ENCODE measurements at regions not wholly inside any gene's neighbourhood (a gene's known extent, or its start where the extent isn't known, plus 50 kb on each side); places are given as distances from the start of the nearest gene placed in this dataset.

DNA sequence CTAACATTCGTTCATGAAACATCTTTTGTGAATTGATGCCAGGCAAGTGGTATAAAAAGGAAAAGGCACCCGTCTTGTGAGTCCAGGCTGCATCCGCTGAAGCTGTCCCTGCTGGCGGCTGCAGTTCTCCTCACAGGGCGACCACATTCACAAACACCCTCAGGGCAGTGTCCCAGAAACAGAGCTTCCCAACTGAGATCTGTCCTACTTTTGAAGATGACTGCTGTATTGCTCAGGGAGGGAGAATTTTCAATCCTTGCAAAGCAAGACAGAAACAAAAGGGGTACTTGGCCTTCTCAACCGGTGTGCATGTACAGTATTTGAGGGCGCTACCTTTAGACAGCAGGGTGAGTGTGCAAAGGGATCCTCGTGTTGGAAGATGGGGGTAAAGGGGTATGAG, 316.1 kb downstream of the GADD45G start:
- DNase-seq = no peak

DNA sequence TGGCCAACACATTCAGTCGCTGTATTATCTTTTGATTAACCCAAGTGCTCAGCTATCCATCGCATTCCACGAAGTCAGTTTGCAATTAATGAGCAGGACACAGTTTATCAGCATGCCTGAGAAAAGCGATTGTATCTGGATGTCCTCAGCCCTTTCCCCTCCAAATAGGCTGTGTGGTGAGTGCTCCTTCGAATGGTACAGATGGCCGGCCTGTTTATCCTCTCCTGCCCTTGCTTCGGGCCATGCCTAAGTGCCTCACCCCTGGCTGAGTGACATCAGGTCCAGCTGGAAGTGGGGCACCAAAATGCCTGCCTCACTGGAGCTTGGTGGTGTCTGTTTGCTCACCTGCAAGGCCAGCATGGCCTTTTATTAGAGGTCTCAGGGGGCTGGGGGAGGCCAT, 317.3 kb downstream of the GADD45G start:
- DNase-seq = peak; percentile 80

DNA sequence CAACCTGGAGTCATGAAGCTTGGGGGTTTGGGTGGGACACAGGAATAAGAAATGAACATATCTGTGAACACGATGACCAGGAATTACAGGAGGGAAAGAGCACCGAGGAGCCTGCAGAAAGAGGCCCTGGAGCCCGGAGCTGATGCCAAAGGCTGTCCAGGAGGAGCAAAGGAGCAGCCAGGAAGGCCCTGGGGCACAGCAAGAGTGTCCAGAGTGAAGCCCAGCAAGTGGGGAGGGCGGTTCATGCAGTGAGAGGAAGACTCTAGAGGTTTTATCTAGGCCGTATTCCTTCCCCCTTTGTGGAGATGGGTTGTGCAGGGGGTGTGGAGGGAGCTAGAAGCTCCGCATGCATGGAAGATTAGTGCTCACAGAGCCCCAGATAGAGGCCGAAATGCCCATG, 318.4 kb downstream of the GADD45G start:
- DNase-seq = no peak

DNA sequence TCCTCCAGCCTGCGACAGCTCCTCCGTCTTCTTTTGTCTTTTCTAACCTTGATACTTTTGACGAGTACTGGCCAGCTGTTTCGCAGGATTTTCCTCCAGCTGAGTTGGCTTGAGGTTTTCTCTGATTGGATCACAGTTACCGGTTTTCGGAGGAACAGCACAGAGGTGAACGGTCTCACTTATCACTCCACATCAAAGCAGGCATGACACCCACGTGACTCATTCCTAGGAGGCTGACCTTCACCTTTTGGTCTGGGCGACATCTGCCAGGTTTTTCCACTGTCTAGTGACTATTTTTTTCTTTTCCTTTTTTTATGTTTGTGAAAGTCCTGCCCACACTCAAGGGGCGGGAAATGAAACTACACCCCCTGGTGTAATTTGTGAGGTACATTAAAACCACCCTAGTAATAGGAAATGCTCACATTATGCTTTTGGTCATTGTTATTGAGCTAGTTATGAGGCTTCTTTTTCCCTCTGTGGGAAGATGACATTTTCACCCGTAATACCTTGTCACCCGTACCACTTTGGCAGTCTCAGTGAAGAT, 319.2 kb downstream of the GADD45G start:
- DNase-seq = peak; percentile 38

DNA sequence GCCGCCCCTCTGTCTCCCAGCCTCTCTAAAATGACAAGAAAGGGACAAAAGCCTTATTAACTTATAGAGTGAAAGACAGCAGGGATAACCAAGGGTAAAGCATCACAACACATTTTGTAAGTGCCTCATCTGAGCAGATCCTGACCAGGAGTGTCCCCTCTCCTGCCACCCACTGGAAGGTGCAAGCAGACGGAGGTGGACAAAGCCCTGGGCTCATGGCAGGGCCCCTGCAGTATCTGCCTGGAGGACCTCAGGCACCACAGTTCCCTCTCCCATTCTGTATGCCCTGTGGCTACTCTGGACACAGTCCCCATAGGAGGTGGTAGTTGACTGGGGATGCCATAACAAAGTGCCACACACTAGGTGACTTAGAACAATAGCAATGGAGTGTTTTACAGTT, 319.8 kb downstream of the GADD45G start:
- no peak for DNase-seq

DNA sequence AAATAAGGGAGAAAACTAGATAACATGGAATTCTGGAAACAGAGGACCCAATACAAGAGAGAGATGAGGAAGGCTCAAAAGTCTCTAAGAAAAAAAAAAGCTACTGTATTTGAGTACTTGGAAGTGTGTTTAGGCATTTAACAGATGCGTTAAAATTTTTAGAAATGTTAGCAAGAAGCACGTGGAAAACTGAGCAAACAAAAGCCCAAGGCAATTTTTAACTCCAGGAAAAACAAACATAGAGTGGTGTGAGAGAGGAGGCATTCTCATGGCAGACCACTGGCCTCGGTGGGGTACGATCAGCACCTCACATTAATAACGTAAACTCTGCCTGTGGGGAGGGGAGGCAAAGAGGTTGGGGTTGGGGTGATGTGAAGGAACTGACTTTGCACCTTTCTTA, 321.4 kb downstream of the GADD45G start:
- no peak for DNase-seq

DNA sequence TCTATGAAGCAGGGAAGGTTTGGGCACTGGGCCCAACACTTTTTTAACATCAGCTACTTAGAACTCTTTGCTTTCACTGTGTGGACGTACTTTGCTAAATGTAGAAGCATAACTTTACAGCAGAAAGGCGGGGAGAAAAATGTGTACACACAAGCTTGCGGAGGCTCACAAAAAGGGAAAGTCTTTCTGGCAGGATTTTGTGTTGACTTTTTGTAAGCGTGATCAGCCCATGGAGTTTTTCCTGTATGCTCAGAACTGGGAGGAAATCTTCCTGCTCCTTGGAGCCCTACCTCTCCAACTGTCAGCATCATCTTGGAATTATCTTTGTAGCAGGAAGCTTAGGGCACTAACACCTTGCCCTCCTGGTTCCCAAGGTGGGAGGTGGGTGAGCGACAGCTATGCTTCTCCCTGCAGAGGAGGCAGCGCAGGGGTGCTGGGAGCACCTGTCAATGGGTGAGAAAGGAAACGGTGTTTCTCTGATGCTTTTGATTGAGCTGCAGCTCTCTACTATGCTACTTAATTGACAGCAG, 321.9 kb downstream of the GADD45G start:
- no peak for DNase-seq

DNA sequence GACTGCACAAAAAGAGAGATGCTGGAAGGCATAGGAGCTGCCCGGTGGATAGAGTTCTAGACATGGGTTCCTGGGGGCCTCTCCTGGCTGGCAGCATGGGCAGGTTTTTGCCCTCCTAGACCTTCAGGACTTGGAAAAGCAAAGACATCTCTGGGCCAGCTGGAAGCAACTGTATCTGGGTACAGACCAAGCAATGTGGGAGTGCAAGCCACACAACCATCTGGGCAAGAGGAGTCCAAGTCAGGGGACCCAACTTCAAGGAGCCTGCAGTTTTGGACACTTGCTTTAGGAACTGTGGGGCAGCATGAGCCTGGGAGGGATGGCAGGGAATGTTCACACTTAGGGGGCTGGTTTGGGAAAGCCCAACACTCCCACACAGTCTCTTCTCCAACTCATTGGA, 323.3 kb downstream of the GADD45G start:
- DNase-seq = no peak

DNA sequence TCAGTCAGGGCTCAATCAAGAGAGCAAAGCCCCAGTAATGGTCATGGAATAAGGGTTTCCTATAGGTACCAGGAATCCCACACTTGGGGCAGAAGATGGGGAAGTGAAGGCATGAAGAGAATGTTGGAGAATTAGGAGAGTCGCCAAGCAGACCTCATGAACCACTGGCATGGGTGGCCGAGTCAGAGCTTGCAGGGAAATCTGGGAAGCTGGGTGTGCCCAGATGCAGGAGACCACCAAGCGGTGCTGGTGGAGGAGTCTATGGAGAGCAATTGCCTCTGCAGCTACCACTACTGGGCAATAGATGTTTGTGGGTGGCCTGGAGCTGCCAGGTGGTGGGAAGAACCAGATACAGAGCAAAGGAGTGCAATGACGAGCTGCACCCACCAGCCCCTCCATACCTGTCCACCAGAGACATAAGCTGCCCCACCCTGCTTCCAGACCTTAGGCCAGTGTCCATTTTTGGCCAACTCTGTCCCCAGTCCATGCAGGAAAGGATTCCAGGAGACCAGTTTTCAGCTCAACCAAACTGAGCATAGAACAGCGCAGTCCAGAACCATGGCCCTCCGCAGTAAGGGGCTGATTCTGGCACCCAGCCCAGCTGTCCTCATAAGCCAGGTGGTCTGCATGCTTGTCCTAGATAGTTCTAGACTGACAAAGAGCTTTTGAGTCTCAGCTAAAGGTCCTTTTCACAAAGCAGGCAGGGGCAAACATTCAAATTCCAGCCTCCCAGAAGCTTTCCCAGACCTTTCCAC, 323.9 kb downstream of the GADD45G start:
- DNase-seq = no peak

DNA sequence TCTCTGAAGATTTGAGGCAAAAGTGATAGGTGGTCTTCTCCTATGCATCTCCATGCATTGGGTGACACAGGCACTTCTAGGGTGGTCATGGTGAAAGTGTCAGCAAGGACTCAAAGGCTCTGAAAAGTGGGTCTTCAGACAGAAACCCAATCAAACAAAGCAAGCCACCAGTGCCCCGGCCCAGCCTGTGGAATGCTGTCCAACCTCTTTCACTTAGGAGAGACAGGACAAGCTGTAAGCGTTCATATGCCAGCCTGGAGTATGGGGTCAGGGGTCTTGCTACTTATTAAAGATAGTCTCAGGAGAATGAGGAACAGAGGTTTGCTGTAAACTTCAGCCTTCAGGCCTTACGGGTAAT, 324.5 kb downstream of the GADD45G start:
- no peak for DNase-seq

DNA sequence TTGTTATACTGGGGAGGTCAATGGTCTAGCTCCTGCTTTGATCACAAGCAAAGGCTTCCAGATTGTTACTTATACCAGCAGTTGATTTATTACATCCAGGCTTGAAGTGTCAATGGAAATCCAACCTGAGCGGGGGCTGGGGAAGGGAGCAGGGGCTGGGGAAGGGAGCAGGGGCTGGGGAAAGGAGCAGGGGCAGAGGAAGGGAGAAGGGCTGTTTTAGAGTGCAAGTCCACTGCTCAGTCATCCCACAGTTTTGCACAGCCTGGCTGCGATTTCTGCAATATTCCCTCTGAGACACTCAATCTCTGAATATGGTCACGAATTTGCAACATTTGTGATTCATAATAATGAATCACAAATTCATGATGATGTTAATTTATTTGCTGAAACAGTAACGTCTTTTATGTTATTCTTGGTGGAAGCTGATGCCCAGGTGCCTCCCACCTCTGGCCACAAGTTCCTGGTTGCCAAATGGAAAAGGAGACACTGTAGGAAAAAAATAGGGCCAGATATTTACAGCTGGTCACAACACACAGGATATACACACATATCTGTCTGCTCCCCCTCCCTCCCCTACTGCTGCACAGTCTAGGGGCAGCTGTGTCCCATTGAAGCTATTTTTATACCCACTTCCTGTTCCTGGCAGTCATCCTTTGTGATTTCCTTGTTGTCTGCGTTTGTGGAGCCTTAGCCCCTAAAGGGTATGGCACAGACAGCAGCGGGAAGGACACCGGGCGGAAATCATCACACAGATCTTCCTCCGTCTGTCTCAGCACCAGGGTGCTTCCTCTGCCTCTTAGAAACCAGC, 325.1 kb downstream of the GADD45G start:
- no peak for DNase-seq

DNA sequence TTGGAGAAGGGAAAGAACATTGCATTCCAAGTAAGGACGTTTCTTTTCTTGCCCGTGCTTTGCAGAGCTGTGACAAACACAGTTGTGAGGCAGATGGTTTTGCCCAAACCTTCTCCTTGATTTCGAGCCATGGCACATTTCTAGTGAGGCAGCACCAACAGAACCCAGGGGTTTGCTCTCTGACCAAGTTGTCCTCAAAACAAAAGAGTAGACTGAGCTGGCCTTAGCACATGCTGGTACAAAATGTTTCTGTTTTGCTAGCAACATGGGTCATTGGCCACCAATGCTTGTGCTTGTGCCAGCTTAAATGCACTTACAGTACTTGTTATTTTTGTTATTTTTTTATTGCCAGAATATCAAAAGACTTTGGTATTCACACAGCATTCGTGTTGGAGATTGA, 328.8 kb downstream of the GADD45G start:
- no peak for DNase-seq

DNA sequence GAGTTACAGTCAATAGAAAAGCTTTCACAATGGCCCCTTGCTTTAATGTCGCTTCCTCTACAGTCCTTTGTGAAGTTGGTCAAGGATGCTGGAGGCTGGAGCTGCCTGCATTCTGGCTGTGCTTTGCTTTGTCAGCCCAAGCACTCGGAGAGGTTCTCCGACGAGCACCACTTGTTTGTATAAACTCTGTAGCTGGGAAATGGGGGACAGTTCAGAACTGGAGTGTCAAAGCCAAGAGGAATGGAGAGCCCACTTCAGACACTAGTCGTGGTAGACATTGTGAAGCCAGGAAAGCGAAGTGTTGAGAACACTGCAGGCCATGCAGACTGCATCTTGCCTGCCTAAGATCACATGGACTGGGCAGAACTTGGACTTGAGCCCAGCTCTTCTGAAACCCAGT, 330.3 kb downstream of the GADD45G start:
- no peak for DNase-seq

DNA sequence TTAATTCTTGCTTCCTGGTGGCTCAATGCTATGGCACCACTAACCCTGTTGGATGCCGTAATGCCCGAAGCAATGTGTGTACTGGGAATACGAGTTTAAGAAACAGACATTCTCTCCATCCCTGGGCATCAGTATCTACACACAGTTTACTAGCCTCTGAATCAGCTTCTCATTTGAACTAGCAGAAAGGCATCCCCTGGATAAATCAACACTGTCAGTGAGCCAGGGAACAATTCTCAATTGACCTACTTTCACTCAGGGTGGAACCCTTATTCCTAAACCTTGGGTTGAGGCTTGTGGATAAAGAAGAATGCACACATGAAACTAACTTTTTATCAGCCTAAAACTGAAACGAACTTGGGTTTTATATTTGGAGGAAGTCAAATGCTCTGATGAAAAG, 331.0 kb downstream of the GADD45G start:
- no peak for DNase-seq

DNA sequence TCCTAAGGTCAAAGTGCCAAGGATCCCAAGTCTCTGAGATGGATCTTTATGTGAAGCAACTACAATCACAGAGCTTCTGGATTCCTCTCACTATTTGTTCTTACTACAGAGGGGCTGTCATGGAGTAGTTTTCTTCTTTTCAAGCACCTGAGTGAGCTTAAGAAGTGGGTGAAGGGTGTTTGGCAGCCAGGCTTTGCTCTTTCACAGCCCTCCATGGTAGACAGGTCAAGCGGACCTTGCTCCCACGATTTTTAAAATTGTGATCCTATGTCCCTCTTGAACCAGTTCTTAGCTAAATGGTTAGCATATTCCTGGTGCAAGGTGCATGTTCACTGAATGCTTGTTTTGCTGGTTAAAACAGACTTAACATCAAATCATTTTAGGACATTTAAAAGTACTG, 332.2 kb downstream of the GADD45G start:
- no peak for DNase-seq

DNA sequence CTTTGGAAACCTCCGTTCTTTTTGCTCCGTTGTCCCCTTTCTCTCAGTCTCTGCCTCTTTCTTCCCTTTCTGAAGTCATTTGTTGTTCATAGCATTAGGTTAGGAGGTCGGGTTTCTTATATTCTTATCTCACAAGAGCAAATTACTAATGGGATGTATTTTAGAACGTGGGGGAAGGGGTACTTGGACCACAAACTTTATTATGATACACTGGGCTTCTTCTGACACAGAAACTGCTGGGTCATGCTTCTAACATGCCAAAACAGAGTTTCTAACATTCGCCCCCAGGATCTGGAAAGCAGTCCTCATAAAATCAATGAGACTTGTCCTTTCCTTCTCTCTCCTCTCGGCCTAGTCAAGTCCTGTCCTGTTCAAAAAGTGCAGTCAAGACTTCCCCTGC, 334.4 kb downstream of the GADD45G start:
- no peak for DNase-seq

DNA sequence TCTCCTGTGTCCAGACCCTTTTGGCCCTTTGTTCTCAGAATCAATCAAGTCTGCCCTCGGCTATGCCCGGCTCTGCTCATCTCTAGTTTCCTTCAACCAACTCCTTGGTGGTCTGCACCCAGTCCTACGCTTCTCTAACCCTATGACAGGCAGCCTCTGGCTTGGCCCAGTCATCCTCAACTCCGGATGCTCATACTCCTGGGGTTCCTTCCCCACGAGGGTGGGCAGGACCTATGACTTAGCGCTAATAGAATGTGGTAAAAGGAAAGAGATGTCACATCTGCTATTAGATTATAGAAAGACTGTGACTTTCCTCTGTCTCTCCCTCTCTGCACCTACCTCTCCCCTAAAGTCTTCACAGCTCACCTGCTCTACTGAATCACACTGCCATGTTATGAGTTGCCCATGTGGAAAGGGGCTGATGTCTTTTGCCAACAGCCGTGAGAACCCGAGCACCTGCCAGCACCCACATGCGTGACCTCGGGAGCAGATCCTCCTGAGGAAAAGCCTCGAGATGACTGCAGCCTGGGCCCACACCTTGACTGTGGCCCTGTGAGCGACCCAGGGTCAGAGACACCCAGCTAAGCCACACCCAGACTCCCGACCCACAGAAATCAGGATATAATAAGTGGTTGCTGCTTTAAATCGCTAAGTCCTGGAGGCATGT, 334.9 kb downstream of the GADD45G start:
- no peak for DNase-seq

DNA sequence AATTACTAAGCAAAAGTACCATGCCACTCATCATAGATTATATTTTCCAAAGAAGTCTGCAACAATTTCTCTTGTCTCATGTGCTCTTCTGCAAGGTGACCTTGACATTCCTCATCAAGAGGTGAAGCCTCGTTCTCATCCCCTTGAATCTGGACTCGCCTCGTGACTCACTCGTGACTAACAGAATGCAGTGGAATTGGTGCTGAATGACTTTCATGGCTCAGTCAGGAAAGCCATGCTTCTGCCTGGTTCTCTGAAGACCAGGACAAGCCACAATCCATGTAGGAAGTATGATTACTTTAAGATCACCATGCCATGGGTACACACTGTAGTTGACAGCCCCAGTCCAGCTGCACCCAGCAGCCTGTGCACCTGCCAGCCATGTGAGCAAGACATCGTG, 335.8 kb downstream of the GADD45G start:
- no peak for DNase-seq

DNA sequence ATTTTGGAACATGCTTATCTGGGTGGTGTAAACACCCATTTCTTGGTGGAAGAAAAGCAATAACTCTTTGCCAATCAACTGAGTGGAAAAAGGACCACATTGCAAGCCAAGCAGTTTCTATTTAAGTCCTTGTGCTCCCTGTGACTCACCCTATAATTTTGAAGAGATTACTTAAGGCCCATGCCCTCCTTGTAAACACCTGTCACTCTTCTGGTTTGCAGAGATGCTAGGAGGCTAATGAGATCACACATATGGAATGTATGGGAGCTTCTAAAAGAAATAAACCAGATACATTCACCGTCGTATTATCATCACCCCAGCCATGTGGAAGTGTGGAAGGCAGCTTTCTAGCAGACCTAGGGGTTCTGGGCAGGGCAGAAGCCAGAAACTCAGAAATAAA, 337.1 kb downstream of the GADD45G start:
- peak; percentile 94 for DNase-seq

DNA sequence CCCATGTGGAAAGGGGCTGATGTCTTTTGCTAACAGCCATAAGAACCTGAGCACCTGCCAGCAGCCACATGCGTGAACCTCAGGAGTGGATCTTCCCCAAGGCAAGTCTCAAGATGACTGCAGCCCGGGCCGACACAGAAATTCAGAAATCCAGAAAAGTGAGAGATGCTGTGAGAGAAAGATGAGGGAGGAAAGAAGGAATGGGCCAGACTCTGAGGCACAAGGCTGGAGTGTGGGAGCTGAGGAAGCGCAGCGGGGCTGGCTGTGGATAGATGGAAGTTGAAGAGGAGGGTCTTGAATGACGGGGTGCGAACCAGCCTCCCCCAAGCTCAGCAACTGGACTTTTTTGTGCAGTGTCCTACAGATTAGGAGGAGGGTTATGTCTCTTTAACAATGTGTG, 337.8 kb downstream of the GADD45G start:
- DNase-seq = no peak

DNA sequence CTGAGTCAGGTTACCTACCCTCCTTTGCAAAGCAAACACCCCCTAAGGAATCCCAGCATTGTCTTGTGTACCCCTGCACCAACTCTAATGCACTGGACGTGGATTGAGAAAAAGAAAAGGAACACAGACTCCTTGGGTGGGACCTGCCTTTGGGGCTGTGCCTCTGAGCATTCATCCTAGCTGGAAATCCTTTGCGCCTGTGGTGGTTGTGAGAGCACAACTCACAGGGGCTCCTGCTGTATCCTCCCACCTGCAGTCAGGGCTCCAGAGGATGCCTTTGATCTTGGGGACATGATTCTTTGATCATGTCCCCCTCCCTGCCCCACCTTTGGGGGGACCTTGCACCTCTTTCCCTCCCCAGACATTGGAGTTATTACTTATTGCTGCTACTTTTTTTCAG, 338.5 kb downstream of the GADD45G start:
- DNase-seq = no peak

DNA sequence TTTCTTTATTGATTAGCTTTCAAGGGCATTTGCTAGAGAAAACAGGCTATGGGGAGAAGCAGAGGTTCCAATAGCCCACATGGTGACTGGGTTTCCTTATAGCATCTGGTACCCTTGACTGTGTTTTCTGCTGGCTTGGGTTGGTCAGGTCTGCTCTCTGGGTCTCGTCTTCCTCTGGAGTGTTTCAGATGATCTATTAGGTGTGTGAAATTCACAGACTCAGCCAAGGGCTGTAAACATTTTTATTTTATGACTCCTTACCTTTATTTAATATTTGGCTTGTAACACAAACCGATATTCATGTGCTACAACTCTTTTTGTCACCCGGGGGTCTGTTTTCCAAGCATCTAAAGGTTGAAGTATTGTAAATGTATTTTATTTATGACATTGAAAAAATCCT, 338.9 kb downstream of the GADD45G start:
- no peak for DNase-seq

DNA sequence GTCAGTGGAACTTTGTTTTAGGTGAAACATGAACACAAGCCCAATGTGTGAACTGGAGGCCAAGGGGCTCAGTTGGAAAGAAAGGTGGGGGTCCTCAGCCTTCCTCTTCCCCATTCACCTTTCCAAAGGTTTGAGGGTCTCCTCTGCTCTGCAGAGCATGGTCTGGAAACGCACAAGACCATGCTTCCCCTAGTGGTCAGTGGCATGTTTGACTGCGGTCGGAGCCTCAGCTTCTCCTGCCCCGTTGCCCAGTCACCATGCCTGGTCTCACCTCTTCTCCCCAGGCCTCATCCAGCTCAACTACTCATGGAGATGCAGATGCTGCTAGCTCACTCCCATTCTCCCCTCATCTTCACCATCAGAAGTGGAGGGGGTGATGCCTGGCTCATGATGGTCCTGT, 340.3 kb downstream of the GADD45G start:
- peak; percentile 3 for DNase-seq

DNA sequence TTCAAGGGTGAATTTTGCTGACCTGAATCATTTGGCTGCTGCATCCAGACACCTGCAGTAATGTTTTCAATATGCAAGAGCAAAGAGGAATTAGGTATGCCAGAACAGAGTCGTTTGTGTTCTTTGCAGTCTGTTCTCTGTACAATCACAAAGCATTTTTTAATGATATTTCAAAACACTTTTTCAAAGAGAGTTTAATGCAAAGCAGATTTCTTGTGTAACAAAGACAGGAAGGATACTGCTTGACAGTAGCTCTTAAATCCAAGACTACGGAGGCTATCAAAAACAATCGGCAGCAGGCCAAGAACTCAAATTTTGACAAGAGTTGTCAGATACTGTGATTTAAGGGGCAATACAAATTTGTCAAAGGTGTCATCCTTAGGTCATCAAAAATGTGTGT, 341.9 kb downstream of the GADD45G start:
- no peak for DNase-seq

All from NCI-H82 (cell line).